Caco-2 (cell line): ENCODE measurements at regions not wholly inside any gene's neighbourhood (a gene's known extent, or its start where the extent isn't known, plus 50 kb on each side); places are given as distances from the start of the nearest gene placed in this dataset.

Source experiments
- BruUV-seq: library from RNA; stranded (reverse); fragments of 400-500 nt; replicated peaks from 2 replicates; lab custom pipeline; 2021; lab: Mats Ljungman, UMichigan
- CTCF ChIA-PET: fragments of 300-600 bp; sonication (Branson Sonifier 250); formaldehyde crosslinking; loops from one replicate; lab custom pipeline; 2022; ENCODE audit warnings: antibody characterized with exemption; lab: Charles Lee
- POLR2A ChIA-PET: fragments of 300-600 bp; sonication (Branson Sonifier 250); formaldehyde crosslinking; loops from one replicate; lab custom pipeline; 2022; ENCODE audit warnings: antibody characterized with exemption; lab: Charles Lee
- DNase-seq, 2 experiments: peaks; one replicate each; pipeline versions ENCODE4 v3.0.0 to v3.0.0-alpha.2; 2020 to 2022
- H3K27me3 ChIP-seq: replicated peaks from 2 replicates; pipeline ENCODE4 v1.6.0; 2011; ENCODE audit warnings: low read length; ENCODE audit not compliant: control insufficient read depth, insufficient read depth
- H3K36me3 ChIP-seq: 2 replicates; pipeline ENCODE4 v1.5.1; 2011; ENCODE audit warnings: low read length; ENCODE audit not compliant: control insufficient read depth, insufficient read depth
- H3K4me1 ChIP-seq: fragments of 250-450 bp; sonication (Bioruptor Pico); 2 replicates; pipeline ENCODE4 v1.5.1; 2020; ENCODE audit warnings: mild to moderate bottlenecking
- H3K4me3 ChIP-seq: 2 replicates; pipeline ENCODE4 v1.5.1; 2011; ENCODE audit warnings: low read depth, mild to moderate bottlenecking, control low read depth, low read length
- H3K9me3 ChIP-seq: fragments of 250-450 bp; sonication (Bioruptor Pico); 2 replicates; pipeline ENCODE4 v1.5.1; 2020; ENCODE audit warnings: mild to moderate bottlenecking, moderate library complexity
- H3K27ac Mint-ChIP-seq: one replicate; pipeline ENCODE4 v1.8.0; 2022; ENCODE audit warnings: mixed read lengths; ENCODE audit not compliant: unreplicated experiment
- H3K27me3 Mint-ChIP-seq: one replicate; pipeline ENCODE4 v1.8.0; 2022; ENCODE audit warnings: mixed read lengths; ENCODE audit not compliant: insufficient read depth, unreplicated experiment
- H3K36me3 Mint-ChIP-seq: one replicate; pipeline ENCODE4 v1.8.0; 2022; ENCODE audit warnings: mild to moderate bottlenecking, mixed read lengths; ENCODE audit not compliant: insufficient read depth, unreplicated experiment
- H3K4me1 Mint-ChIP-seq: one replicate; pipeline ENCODE4 v1.8.0; 2022; ENCODE audit warnings: low read depth, mixed read lengths; ENCODE audit not compliant: unreplicated experiment
- H3K4me3 Mint-ChIP-seq: one replicate; pipeline ENCODE4 v1.8.0; 2022; ENCODE audit warnings: mild to moderate bottlenecking, moderate library complexity, mixed read lengths; ENCODE audit not compliant: unreplicated experiment
- H3K9me3 Mint-ChIP-seq: one replicate; pipeline ENCODE4 v1.8.0; 2022; ENCODE audit warnings: mixed read lengths; ENCODE audit not compliant: unreplicated experiment
- CTCF ChIP-seq, 2 experiments: fragments of 200-600 bp in 1 of 2; IDR thresholded peaks; 1 replicate in 1 of 2; 2 replicates in 1 of 2; pipeline versions ENCODE4 v1.5.1 to v1.8.0; 2011 to 2022; ENCODE audit warnings: antibody characterized with exemption in 1 of 2, control low read depth in 1 of 2, inconsistent platforms in 1 of 2, low read depth in 1 of 2, low read length in 1 of 2, mild to moderate bottlenecking in 1 of 2, moderate library complexity in 1 of 2; ENCODE audit not compliant: insufficient read depth in 1 of 2, severe bottlenecking in 1 of 2, unreplicated experiment in 1 of 2
- intact Hi-C: fragments of 100-400 bp; cut with micrococcal nuclease; formaldehyde crosslinking; loops from one replicate; pipeline ENCODE4 v1.10.0; 2022; ENCODE audit not compliant: unreplicated experiment

DNA sequence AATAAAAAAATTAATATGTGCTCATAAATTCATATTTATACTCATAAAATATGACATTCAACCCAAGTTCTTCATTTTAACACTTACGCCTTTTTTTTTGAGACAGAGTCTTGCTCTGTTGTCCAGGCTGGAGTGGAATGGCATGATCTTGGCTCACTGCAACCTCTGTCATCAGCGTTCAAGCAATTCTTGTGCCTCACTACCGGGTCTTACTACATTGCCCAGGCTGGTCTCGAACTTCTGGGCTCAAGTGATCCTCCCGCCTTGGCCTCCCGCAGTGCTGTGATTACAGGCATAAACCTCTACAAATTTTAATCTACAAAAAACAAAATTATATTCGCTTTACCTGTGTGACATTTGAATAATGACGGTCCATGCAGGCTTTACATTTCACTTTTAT is 74.1 kb upstream of the SNRPN start:
- ChIA-PET CTCF (no interaction called here), POLR2A (interaction anchor here (0.6 kb wide), 1 partner anchor 976 kb away, joined by 4 read pairs; no protein-coding TSS in a partner anchor)
- no peak for TF ChIP-seq CTCF (IDR thresholded peaks at IDR 0.05; ENCODE audit: insufficient read depth in 1 of 2, low read depth in 1 of 2, low read length in 1 of 2, severe bottlenecking in 1 of 2, unreplicated experiment in 1 of 2)
- no peaks in the 10 kb centered on the region for H3K36me3 Mint-ChIP-seq
- H3K27ac Mint-ChIP-seq: no peak overlapping the region
- no TSS peak for BruUV-seq
- H3K27me3 Mint-ChIP-seq: no peaks in the 10 kb centered on the region
- Histone ChIP-seq H3K9me3 (peaks cover 14% of the 10 kb centered on the region), H3K27me3 (no peaks in the 10 kb centered on the region), H3K4me1 (no peaks in the 10 kb centered on the region), H3K4me3 (no peak overlapping the region), H3K36me3 (no peaks in the 10 kb centered on the region)
- H3K4me1 Mint-ChIP-seq: no peaks in the 10 kb centered on the region
- intact Hi-C loops: no loop called here
- DNase-seq: no peak
- no peak overlapping the region for H3K4me3 Mint-ChIP-seq
- peaks cover 12% of the 10 kb centered on the region for H3K9me3 Mint-ChIP-seq

- Histone ChIP-seq H3K36me3 (no peaks in the 10 kb centered on the region), H3K4me3 (no peak overlapping the region), H3K4me1 (no peaks in the 10 kb centered on the region), H3K27me3 (no peaks in the 10 kb centered on the region), H3K9me3 (0 out of 2 replicates have a peak, but pooled peaks cover 3% of the 10 kb centered on the region)
- no TSS peak for BruUV-seq
- no peaks in the 10 kb centered on the region for H3K27me3 Mint-ChIP-seq
- H3K4me3 Mint-ChIP-seq: no peak overlapping the region
- no peaks in the 10 kb centered on the region for H3K36me3 Mint-ChIP-seq
- H3K4me1 Mint-ChIP-seq: no peaks in the 10 kb centered on the region
- H3K9me3 Mint-ChIP-seq: peaks cover 5% of the 10 kb centered on the region
- POLR2A ChIA-PET: no interaction called here
- intact Hi-C loops: no loop called here
- no peak for TF ChIP-seq CTCF (IDR thresholded peaks at IDR 0.05; ENCODE audit: insufficient read depth in 1 of 2, low read depth in 1 of 2, low read length in 1 of 2, severe bottlenecking in 1 of 2, unreplicated experiment in 1 of 2)
- CTCF ChIA-PET: no interaction called here
- DNase-seq: no peak
- no peak overlapping the region for H3K27ac Mint-ChIP-seq
Measured at GRCh38 chr15:24886538-24886937, 68.2 kb upstream of the SNRPN start.

GRCh38 chr15:24898715-24899272 is 56.0 kb upstream of the SNRPN start:
- Histone ChIP-seq H3K4me1 (no peaks in the 10 kb centered on the region), H3K36me3 (no peaks in the 10 kb centered on the region), H3K9me3 (0 out of 2 replicates have a peak, but pooled peaks cover 3% of the 10 kb centered on the region), H3K27me3 (no peaks in the 10 kb centered on the region), H3K4me3 (no peak overlapping the region)
- no peak for DNase-seq
- ChIA-PET POLR2A (no interaction called here), CTCF (no interaction called here)
- TF ChIP-seq CTCF (IDR thresholded peaks at IDR 0.05; ENCODE audit: insufficient read depth in 1 of 2, low read depth in 1 of 2, low read length in 1 of 2, severe bottlenecking in 1 of 2, unreplicated experiment in 1 of 2): no peak
- no peaks in the 10 kb centered on the region for H3K27me3 Mint-ChIP-seq
- intact Hi-C loops: no loop called here
- no peak overlapping the region for H3K27ac Mint-ChIP-seq
- peaks cover 37% of the 10 kb centered on the region for H3K9me3 Mint-ChIP-seq
- no peak overlapping the region for H3K4me3 Mint-ChIP-seq
- no TSS peak for BruUV-seq
- no peaks in the 10 kb centered on the region for H3K4me1 Mint-ChIP-seq
- no peaks in the 10 kb centered on the region for H3K36me3 Mint-ChIP-seq
